Testis (tissue), 2 donors: ENCODE measurements at regions not wholly inside any gene's neighbourhood (a gene's known extent, or its start where the extent isn't known, plus 50 kb on each side); places are given as distances from the start of the nearest gene placed in this dataset.

Experiments
- DNase-seq: peaks from one replicate; pipeline ENCODE4 v3.0.0-alpha.2; 2019
- H3K27ac ChIP-seq, 2 donors: fragments of 200-600 bp; sonication (generic); one replicate each; pipeline ENCODE4 v1.5.1; 2019
- H3K27me3 ChIP-seq: fragments of 200-600 bp; sonication (generic); one replicate; pipeline ENCODE4 v1.5.1; 2019
- H3K36me3 ChIP-seq: fragments of 200-600 bp; sonication (generic); one replicate; pipeline ENCODE4 v1.5.1; 2017; ENCODE audit warnings: low read depth; ENCODE audit errors: missing control alignments
- H3K4me1 ChIP-seq: fragments of 200-600 bp; sonication (generic); one replicate; pipeline ENCODE4 v1.5.1; 2019
- H3K4me3 ChIP-seq, 2 donors: fragments of 200-600 bp; sonication (generic); one replicate each; pipeline ENCODE4 v1.5.1; 2017 to 2019
- H3K9me3 ChIP-seq: fragments of 200-600 bp; sonication (generic); one replicate; pipeline ENCODE4 v1.5.1; 2017
- POLR2A ChIP-seq: fragments of 450-650 bp; IDR thresholded peaks from one replicate; pipeline ENCODE4 v1.6.1; 2017; ENCODE audit warnings: antibody characterized with exemption, mild to moderate bottlenecking, moderate library complexity
- WGBS, 2 donors: methylation state at CpG; one replicate each; pipeline ENCODE4 v1.1.5; 2018; 5-methylcytosine and 5-hydroxymethylcytosine counted together
- intact Hi-C: fragments of 100-400 bp; cut with DNase I; formaldehyde crosslinking; loops from one replicate; pipeline ENCODE4 v1.15.1; 2023; ENCODE audit warnings: low total_unique reads
- TF ChIP-seq, protein P1 (sequence below), 3 experiments: fragments of 450-650 bp in 2 of 3; fragments of 200-600 bp in 1 of 3; sonication (generic) in 1 of 3; IDR thresholded peaks; one replicate each; pipeline ENCODE4 v1.5.1; 2016 to 2019; ENCODE audit warnings: antibody characterized with exemption in 3 of 3, mild to moderate bottlenecking in 2 of 3, moderate library complexity in 1 of 3

DNA sequence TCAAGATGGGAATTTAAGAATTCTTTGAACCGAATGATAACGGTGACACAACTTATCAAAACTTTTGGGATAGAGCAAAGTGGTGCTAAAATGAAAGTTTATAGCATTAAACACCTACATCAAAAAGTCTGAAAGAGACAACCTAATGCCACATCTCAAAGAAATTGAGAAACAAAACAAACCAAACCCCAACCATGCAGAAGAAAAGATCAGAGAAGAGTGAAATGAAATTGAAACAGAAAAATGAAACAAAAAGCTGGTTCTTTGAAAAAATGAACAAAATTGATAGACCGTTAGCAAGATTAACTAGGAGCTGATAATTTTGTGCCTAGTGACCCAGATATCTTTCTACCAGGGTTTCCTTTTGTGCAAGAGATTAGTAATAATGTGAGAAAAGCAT is 248.0 kb upstream of the EYS start:
- DNase-seq, result no peak
- H3K9me3 ChIP-seq, result no peaks in the 10 kb centered on the region
- no peak overlapping the region for H3K4me3 ChIP-seq
- no peak for TF ChIP-seq POLR2A
- TF ChIP-seq, protein P1, sequence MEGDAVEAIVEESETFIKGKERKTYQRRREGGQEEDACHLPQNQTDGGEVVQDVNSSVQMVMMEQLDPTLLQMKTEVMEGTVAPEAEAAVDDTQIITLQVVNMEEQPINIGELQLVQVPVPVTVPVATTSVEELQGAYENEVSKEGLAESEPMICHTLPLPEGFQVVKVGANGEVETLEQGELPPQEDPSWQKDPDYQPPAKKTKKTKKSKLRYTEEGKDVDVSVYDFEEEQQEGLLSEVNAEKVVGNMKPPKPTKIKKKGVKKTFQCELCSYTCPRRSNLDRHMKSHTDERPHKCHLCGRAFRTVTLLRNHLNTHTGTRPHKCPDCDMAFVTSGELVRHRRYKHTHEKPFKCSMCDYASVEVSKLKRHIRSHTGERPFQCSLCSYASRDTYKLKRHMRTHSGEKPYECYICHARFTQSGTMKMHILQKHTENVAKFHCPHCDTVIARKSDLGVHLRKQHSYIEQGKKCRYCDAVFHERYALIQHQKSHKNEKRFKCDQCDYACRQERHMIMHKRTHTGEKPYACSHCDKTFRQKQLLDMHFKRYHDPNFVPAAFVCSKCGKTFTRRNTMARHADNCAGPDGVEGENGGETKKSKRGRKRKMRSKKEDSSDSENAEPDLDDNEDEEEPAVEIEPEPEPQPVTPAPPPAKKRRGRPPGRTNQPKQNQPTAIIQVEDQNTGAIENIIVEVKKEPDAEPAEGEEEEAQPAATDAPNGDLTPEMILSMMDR (IDR thresholded peaks at IDR 0.05), result no peak
- intact Hi-C loops, result no loop called here
- H3K27me3 ChIP-seq, result no peaks in the 10 kb centered on the region
- WGBS, 2 donors, result 73 to 79% methylated on average over 3 of the region's 3 CpGs
- H3K4me1 ChIP-seq, result no peaks in the 10 kb centered on the region
- H3K36me3 ChIP-seq, result no peaks in the 10 kb centered on the region
- peak overlapping the region in 1 of 2 donors; percentile 22 for H3K27ac ChIP-seq

DNA sequence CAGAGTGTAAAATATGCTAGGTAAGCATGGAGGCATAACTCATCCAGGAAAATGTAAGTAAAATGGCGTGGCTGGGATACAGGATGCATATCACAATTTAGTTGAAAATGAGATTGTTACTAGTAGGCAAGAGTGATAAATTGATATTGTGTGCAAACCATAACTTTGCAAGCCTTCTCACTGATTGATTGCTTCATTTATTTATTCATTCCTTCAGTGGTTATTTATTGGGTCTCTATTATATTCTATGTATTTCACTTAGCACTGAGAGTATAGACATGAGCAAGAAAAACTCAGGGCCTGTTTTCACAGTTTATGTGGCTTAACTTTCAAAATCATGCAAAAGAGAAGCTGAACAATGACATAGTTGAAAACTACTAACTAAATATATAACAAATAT is 241.0 kb upstream of the EYS start:
- no peaks in the 10 kb centered on the region for H3K36me3 ChIP-seq
- DNase-seq, result no peak
- no peak overlapping the region for H3K27ac ChIP-seq
- no peaks in the 10 kb centered on the region for H3K4me1 ChIP-seq
- 90 to 98% methylated on average over 1 of the region's 1 CpG for WGBS, 2 donors
- H3K27me3 ChIP-seq, result no peaks in the 10 kb centered on the region
- intact Hi-C loops, result no loop called here
- TF ChIP-seq POLR2A, result no peak
- TF ChIP-seq, protein P1 (IDR thresholded peaks at IDR 0.05), result no peak
- H3K4me3 ChIP-seq, result no peak overlapping the region
- no peaks in the 10 kb centered on the region for H3K9me3 ChIP-seq

DNA sequence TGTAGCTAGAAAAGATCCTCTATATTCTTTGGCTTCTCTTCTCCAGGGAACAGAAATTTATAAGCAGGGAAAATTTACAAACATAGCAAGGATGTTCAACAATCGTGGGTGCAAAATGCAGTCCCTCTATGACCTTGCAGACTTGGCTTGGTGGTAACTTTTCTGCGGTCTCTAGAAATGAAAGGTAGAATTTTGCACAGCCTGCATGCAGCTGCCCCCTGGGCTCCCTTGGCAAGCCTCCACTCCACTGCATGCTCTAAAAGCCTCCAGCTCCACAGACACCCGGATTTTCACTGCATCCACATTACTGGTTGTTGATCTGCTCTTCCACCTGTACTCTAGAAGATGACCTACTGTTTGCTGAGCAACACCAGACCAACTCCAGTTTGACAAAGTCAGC is 236.5 kb upstream of the EYS start:
- Histone ChIP-seq H3K27me3 (no peaks in the 10 kb centered on the region), H3K4me1 (no peaks in the 10 kb centered on the region), H3K36me3 (no peaks in the 10 kb centered on the region), H3K9me3 (no peaks in the 10 kb centered on the region), H3K27ac (peak overlapping the region; percentile 26), H3K4me3 (no peak overlapping the region)
- TF ChIP-seq POLR2A, result no peak
- TF ChIP-seq, protein P1 (IDR thresholded peaks at IDR 0.05), result no peak
- WGBS, 2 donors, result 22 to 30% methylated on average over 3 of the region's 3 CpGs
- intact Hi-C loops, result no loop called here
- DNase-seq, result no peak

DNA sequence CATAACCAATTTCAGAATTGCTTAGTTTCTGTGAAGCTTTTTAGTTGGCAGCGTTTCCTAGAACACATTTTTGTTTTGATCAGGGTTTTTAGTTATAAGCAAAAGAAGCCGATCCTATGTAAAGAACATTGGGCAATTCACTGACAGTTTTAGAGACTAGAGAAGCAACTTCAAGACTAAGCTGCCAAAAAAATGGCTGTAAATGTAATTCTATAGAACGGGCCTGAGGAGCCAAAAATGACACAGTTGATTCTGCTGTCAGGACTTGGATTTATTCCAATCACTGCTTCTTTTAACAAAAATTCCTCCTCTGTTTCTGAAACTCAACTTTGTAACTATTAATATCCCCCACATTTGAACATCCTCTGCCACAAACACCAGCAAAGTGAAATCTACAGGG is 236.0 kb upstream of the EYS start:
- intact Hi-C loops, result no loop called here
- no peak for DNase-seq
- Histone ChIP-seq H3K27me3 (no peaks in the 10 kb centered on the region), H3K4me1 (peaks cover 4% of the 10 kb centered on the region), H3K9me3 (no peaks in the 10 kb centered on the region), H3K27ac (peak overlapping the region; percentile 18 to 26), H3K36me3 (no peaks in the 10 kb centered on the region), H3K4me3 (no peak overlapping the region)
- WGBS, 2 donors, result 30 to 32% methylated on average over 3 of the region's 3 CpGs
- no peak for TF ChIP-seq POLR2A
- TF ChIP-seq, protein P1 (IDR thresholded peaks at IDR 0.05), result no peak

DNA sequence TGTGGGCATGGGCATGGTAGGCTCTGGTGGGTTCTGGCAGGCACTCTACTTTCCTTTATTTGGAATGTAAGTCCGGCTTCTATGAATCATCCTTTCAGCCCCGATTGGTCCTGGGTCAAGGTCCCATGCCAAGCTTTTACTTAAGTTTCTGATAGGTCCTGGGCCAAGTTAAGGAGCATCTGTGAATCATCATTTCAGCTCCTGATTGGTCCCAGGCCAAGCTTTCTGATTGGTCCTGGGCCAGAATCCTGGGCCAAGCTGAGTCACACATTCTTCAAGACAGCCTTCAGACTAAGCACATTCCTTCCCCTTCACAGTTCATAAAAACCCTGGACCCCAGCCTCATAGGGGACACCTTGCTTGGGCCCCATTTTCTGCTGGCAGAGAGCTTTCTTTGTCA is 231.0 kb upstream of the EYS start:
- Histone ChIP-seq H3K9me3 (no peaks in the 10 kb centered on the region), H3K4me1 (peaks cover 20% of the 10 kb centered on the region), H3K27ac (peak overlapping the region; percentile 6 to 47), H3K27me3 (no peaks in the 10 kb centered on the region), H3K36me3 (no peaks in the 10 kb centered on the region), H3K4me3 (no peak overlapping the region)
- intact Hi-C loops, result no loop called here
- TF ChIP-seq POLR2A, result no peak
- 18 to 47% methylated on average over 2 of the region's 2 CpGs for WGBS, 2 donors
- peak; percentile 89 for DNase-seq
